ENCODE measurements at regions not wholly inside any gene's neighbourhood (a gene's known extent, or its start where the extent isn't known, plus 50 kb on each side); places are given as distances from the start of the nearest gene placed in this dataset.

GRCh38 chr13:50248516-50249143 lies 233.4 kb downstream of the KCNRG start:
- H2BK20ac ChIP-seq (ENCODE audit: low read depth, low read length) = no peak overlapping the region
- POLR2A ChIA-PET (ENCODE audit: unreplicated experiment) = no interaction called here

More at GRCh38 chr13:50248516-50249143, 233.4 kb downstream of the KCNRG start:
- Histone ChIP-seq H3K4me2 (ENCODE audit: low read depth, low read length) (no peak overlapping the region), H3K4ac (ENCODE audit: low read depth, low read length) (no peak overlapping the region), H2AK9ac (replicated peaks; ENCODE audit: low read depth, low read length, poor library complexity) (no peak overlapping the region), H4K91ac (ENCODE audit: insufficient read depth, low read depth, low read length) (no peak overlapping the region), H2BK120ac (ENCODE audit: low read depth, low read length) (no peak overlapping the region), H2BK5ac (ENCODE audit: low read depth, low read length, poor library complexity, severe bottlenecking) (no peak overlapping the region), H3K23ac (ENCODE audit: low read depth, low read length) (no peak overlapping the region), H3K9me1 (ENCODE audit: insufficient read depth, low read length) (peaks cover 9% of the 10 kb centered on the region), H2AFZ (replicated peaks; ENCODE audit: low read length, poor library complexity) (no peak overlapping the region), H3K14ac (replicated peaks; ENCODE audit: low read depth, low read length) (no peak overlapping the region), H4K5ac (ENCODE audit: low read depth, low read length) (no peak overlapping the region), H3K56ac (ENCODE audit: extremely low read depth, insufficient read depth, low read length) (no peak overlapping the region), H3K4me1 (ENCODE audit: control insufficient read depth, insufficient read depth, low read length) (peaks cover 8% of the 10 kb centered on the region), H3K18ac (ENCODE audit: low read depth, low read length) (no peak overlapping the region), H3K27me3 (ENCODE audit: control insufficient read depth, insufficient read depth, low read length) (peaks cover 43% of the 10 kb centered on the region), H4K20me1 (ENCODE audit: insufficient read depth, low read length) (peaks cover 8% of the 10 kb centered on the region; the same call in 1 of the 2 replicates), H3K9me3 (ENCODE audit: control insufficient read depth, insufficient read depth, low read length) (no peaks in the 10 kb centered on the region; the same call in 1 of the 2 replicates), H3K9ac (ENCODE audit: low read depth, low read length) (no peak overlapping the region), H3K36me3 (ENCODE audit: control insufficient read depth, insufficient read depth, low read length) (no peaks in the 10 kb centered on the region), H2BK15ac (ENCODE audit: low read depth, low read length) (no peak overlapping the region), H4K8ac (ENCODE audit: low read depth in 2 of 2, low read length in 2 of 2) (no peak overlapping the region), H2AK5ac (ENCODE audit: low read depth, low read length) (no peak overlapping the region), H3K79me1 (ENCODE audit: low read depth in 1 of 2, low read length in 2 of 2) (no peaks in the 10 kb centered on the region), H3K4me3 (ENCODE audit: insufficient read depth, low read depth, low read length) (no peak overlapping the region), H3K27ac (ENCODE audit: insufficient read depth, low read length) (no peak overlapping the region)
- dilution Hi-C loops (cut with HindIII; ENCODE audit: low sequenced_read_pairs, unreplicated experiment) (no loop called here), intact Hi-C loops (cut with micrococcal nuclease) (no loop called here), in situ Hi-C loops (cut with MboI; ENCODE audit: low sequenced_read_pairs) (no loop called here)
- DNase-seq (no peak), ATAC-seq (ENCODE audit: low read depth) (no peak)
- BruUV-seq (replicated peaks) = no TSS peak
- WGBS, 2 experiments (ENCODE audit: extremely low coverage in 2 of 2, insufficient read length in 1 of 2) = no CpG with 5 or more reads among the region's 3 CpGs
- CTCF ChIA-PET = no interaction called here
- TF ChIP-seq CHD1 (IDR thresholded peaks at IDR 0.05; ENCODE audit: low read depth, low read length) (no peak), RCOR1 (IDR thresholded peaks at IDR 0.05; ENCODE audit: insufficient replicate concordance, low read length) (no peak), CTCF (conservative IDR thresholded peaks at IDR 0.05; ENCODE audit: low read depth, low read length) (no peak), RAD21 (IDR thresholded peaks at IDR 0.05; ENCODE audit: low read length) (no peak), CEBPB (IDR thresholded peaks at IDR 0.05; ENCODE audit: low read depth, low read length) (no peak), MAZ (IDR thresholded peaks at IDR 0.05; ENCODE audit: borderline replicate concordance, low read depth, low read length) (no peak), SMC3 (IDR thresholded peaks at IDR 0.05; ENCODE audit: low read depth, low read length) (no peak), BHLHE40 (IDR thresholded peaks at IDR 0.05; ENCODE audit: low read depth, low read length) (no peak), FOS (IDR thresholded peaks at IDR 0.05; ENCODE audit: low read depth, low read length) (no peak)
